BE2C (cell line): ENCODE measurements at regions not wholly inside any gene's neighbourhood (a gene's known extent, or its start where the extent isn't known, plus 50 kb on each side); places are given as distances from the start of the nearest gene placed in this dataset.

Experiments used
- DNase-seq: peaks from one replicate; pipeline ENCODE4 v3.0.0-alpha.2; 2020
- H3K27me3 ChIP-seq: fragments of 250-450 bp; sonication (Bioruptor Pico); 2 replicates; pipeline ENCODE4 v1.5.1; 2020; ENCODE audit warnings: mild to moderate bottlenecking
- H3K36me3 ChIP-seq: fragments of 250-450 bp; sonication (Bioruptor Pico); 2 replicates; pipeline ENCODE4 v1.5.1; 2020; ENCODE audit warnings: mild to moderate bottlenecking
- H3K4me1 ChIP-seq: fragments of 250-450 bp; sonication (Bioruptor Pico); 2 replicates; pipeline ENCODE4 v1.5.1; 2020
- H3K4me3 ChIP-seq: 2 replicates; pipeline ENCODE4 v1.5.1; 2011; ENCODE audit warnings: low read depth, low read length
- H3K9me3 ChIP-seq: fragments of 250-450 bp; sonication (Bioruptor Pico); 2 replicates; pipeline ENCODE4 v1.5.1; 2020
- TF ChIP-seq, protein P1 (sequence below): IDR thresholded peaks from 2 replicates; pipeline ENCODE4 v1.5.1; 2012; ENCODE audit warnings: mild to moderate bottlenecking, low read depth, low read length

DNA sequence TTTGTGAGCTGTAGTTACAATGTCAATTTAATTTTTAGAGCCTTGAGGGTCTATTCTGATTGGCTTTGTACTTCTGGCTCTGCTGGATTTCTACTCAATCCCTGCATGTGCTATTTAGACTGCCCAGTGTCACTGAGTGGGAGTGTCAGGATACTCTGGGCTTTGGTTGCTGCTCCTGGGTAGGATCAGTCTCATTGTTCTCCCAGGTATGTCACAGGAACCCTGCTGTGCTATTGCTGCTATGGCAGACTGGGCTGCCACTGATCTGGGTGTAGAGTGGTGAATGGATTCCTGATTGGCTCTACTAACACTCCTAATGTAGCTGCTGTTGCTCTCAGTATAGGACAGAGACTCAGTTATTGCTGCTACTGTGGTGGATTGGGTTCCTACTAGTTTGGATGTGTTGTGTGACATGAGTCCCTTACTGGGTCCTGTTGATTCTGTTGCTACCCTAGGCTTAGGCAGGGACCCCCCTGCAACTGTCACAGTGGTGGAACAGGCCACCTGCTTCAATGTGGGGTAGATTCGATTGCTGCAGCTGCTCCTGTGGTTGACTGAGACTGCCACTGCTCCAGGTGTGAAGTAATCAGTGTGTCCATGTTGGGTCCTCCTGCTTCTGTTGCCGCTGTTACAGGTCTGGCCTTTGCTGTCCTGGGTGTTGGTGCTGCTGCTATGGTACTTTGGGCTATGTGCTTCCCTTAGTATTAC lies 707.8 kb upstream of the AMOT start:
- no peak for DNase-seq
- no peak overlapping the region for H3K4me3 ChIP-seq
- H3K4me1 ChIP-seq, result no peaks in the 10 kb centered on the region
- H3K27me3 ChIP-seq, result no peaks in the 10 kb centered on the region
- TF ChIP-seq, protein P1, sequence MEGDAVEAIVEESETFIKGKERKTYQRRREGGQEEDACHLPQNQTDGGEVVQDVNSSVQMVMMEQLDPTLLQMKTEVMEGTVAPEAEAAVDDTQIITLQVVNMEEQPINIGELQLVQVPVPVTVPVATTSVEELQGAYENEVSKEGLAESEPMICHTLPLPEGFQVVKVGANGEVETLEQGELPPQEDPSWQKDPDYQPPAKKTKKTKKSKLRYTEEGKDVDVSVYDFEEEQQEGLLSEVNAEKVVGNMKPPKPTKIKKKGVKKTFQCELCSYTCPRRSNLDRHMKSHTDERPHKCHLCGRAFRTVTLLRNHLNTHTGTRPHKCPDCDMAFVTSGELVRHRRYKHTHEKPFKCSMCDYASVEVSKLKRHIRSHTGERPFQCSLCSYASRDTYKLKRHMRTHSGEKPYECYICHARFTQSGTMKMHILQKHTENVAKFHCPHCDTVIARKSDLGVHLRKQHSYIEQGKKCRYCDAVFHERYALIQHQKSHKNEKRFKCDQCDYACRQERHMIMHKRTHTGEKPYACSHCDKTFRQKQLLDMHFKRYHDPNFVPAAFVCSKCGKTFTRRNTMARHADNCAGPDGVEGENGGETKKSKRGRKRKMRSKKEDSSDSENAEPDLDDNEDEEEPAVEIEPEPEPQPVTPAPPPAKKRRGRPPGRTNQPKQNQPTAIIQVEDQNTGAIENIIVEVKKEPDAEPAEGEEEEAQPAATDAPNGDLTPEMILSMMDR, result no peak
- H3K9me3 ChIP-seq, result no peaks in the 10 kb centered on the region
- no peaks in the 10 kb centered on the region for H3K36me3 ChIP-seq

DNA sequence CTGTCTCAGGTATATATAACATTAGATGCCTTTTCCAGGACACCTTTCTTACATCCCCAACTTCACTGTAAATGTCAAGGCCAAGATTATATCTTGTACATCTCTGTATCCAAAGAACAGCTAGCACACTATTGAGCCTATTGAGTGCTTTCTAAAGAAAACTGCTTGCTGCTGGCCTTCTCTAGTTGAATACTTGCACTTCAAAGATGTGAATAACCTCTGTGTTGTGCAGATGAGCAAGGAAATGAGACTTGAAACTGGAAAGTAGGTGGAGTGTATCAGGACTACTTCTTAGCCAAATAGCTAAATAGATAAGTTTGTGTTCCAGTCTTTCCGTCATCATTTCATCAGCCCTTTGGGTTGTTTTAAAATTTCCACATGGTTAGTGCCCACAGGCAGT lies 704.4 kb upstream of the AMOT start:
- Histone ChIP-seq H3K36me3 (no peaks in the 10 kb centered on the region), H3K9me3 (no peaks in the 10 kb centered on the region), H3K4me3 (no peak overlapping the region), H3K27me3 (no peaks in the 10 kb centered on the region), H3K4me1 (no peaks in the 10 kb centered on the region)
- TF ChIP-seq, protein P1, result no peak
- DNase-seq, result no peak

DNA sequence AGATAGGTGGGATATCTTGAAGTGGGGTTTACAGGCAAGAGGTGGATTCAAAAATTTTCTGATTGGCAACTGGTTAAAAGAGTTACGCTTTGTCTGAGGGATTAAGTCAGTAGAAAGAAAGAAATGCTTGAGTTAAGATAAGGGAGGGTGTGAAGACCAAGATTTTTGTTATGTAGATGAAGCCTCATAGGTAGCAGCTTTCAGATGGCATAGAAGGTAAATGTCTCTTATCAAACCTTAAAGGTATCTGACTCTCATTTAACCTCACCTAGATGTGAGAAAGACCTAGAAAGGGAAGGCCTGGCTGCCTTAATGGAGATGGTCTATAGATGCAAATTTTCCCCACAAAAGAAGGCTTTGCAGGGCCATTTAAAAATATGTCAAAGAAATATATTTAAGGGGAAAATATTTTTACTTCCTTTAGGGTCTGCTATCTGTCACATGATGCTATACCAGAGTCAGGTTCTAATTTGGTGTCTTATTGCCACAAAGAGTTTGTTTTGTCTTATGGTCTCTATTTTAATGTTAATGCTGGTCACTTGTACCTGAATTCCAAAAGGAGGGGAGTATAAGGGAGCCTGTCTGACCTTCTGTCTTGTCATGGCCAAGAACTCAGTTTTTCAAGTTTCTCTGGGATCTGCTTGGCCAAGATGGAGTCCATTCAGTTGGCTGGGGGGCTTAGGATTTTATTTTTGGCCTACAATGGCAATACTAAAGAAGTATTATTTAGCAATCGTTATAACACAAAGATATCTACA lies 699.1 kb upstream of the AMOT start:
- Histone ChIP-seq H3K4me3 (no peak overlapping the region), H3K36me3 (no peaks in the 10 kb centered on the region), H3K4me1 (no peaks in the 10 kb centered on the region), H3K27me3 (no peaks in the 10 kb centered on the region), H3K9me3 (no peaks in the 10 kb centered on the region)
- no peak for DNase-seq
- TF ChIP-seq, protein P1, result no peak

DNA sequence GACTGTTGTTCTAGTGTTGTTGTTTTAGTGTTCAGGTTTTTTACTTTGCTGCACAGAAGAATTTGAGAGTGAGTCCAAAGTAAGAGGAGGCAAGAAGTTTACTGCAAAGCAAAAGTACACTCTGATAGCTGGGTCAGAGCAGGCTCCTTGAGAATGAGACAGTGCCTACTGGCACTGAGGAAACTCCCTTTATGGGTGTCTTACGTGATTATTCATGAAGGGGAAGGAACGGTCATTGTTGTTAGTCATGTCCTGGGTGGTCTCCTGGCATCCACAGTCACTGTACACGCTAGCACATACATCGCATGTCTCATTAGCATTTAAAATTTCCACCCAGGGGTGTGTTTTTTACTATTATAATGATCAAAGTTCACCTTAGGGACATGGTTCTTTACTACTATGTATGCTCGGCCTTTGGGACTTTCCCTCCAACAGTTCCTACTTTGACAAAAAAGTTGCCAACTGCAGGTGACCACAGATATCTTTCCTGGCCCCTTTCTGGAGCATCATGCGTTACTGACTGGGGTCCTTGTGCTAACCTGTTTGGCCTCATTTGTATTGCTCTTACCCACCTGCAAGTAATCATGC lies 688.9 kb upstream of the AMOT start:
- TF ChIP-seq, protein P1, result no peak
- no peak for DNase-seq
- Histone ChIP-seq H3K36me3 (no peaks in the 10 kb centered on the region), H3K27me3 (no peaks in the 10 kb centered on the region), H3K4me3 (no peak overlapping the region), H3K9me3 (no peaks in the 10 kb centered on the region), H3K4me1 (no peaks in the 10 kb centered on the region)

DNA sequence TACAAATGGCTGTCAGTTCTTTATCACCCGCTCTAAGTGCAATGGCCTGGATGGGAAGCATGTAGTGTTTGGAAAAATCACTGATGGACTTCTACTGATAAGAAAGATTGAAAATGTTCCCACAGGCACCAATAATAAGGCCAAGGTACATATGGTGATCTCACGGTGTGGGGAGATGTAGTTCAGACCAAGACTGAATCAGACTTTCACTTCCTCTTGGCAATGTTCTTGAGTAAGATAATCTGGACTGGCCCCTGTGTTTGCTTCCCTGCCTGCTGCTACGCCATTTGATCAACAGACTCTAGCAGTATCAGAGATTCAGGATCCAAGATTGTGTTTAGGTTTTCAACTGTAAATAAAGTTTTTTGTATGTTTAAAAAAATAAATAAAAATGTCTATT lies 682.2 kb upstream of the AMOT start:
- TF ChIP-seq, protein P1, result no peak
- H3K4me1 ChIP-seq, result no peaks in the 10 kb centered on the region
- H3K4me3 ChIP-seq, result peak overlapping the region; percentile 14; the same call in 1 of the 2 replicates
- no peaks in the 10 kb centered on the region for H3K9me3 ChIP-seq
- no peaks in the 10 kb centered on the region for H3K27me3 ChIP-seq
- H3K36me3 ChIP-seq, result no peaks in the 10 kb centered on the region
- peak; percentile 15 for DNase-seq

DNA sequence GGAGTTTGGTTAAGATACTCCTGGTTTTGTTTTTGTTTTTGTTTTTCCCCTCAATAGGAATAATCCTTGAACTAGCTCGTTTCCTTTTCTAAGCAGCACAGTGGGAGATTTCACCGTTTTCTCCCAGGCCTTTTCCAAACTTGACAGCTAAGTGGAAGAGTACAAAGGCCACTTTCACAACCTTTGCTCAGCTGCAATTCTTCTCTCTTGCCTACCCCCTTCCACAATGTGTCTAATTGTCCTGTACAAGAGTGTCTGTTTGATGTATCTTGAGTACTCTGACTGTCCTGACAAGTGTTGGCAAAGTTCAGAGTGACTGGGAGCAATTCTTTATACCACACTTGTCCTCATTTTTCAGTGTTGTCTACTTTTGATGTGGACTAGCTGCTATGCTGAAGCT lies 674.3 kb upstream of the AMOT start:
- H3K36me3 ChIP-seq, result no peaks in the 10 kb centered on the region
- H3K27me3 ChIP-seq, result no peaks in the 10 kb centered on the region
- H3K9me3 ChIP-seq, result no peaks in the 10 kb centered on the region
- TF ChIP-seq, protein P1, result no peak
- no peaks in the 10 kb centered on the region for H3K4me1 ChIP-seq
- H3K4me3 ChIP-seq, result no peak overlapping the region
- no peak for DNase-seq
